NOMO-1 treated with DMSO at 0.1 percent for 48 hours (cell line): ENCODE measurements at regions not wholly inside any gene's neighbourhood (a gene's known extent, or its start where the extent isn't known, plus 50 kb on each side); places are given as distances from the start of the nearest gene placed in this dataset.
"Not testable (repeated sequence)": the region's sequence is repeated elsewhere in the genome, so short reads cannot be mapped to it uniquely, and the experiment has no call there.

Experiments
- DNase-seq: peaks from one replicate; lab custom pipeline; 2025; ENCODE audit not compliant: unreplicated experiment; lab: John Stamatoyannopoulos, UW

DNA sequence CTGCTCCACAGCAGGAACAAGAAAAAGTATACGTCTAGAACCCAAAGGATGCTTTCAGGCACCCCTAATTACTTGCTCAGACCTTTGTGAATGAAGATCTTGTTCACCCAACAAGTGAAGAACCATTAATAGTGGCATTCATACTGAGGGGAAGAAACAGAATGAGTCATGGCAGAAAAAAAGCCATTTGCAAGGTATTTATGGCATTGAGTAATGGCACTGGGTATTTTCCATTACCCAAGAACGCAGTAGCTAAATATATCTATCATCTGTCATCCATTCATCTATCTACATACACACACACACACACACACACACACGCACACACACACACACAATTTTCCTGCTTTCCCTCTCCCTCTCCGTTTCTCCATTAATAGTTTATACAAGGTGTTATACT, 56.4 kb upstream of the XIRP2 start:
- no peak for DNase-seq

DNA sequence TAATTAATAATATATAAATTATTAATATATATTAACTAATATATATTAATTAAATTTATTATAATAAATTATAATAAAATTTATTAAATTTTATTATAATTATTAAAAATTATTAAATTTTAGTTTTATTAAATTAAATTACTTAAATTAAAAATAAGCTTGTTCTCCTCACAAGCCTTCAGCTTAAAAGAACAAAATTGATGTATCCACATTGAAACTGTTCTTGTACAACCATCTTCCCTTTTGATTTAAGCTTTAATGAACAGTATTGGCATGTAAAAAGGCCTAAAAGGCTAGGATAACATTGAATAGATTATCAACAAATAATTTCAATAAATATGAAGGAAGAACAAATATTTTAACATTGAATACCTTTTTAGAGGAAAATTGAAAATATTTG, 62.4 kb upstream of the XIRP2 start:
- DNase-seq = no peak

DNA sequence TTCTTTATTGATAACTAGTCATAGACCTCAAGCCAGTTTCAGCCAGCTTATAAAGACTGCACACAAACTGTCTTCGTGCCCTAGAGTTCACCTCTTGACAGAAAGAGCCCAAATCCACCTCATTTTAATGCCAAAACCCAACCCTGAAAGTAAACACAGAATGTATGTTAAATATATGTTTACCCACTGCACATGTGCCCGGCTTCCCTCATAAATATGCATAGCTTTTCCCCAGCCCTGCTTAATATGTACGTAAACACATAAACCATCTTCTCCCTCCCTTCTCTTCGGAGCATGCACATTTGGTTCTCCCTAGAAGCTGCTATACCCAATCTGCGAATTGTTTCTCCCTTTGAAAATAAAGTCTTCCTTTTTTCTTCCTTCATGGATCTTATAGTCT, 73.9 kb upstream of the XIRP2 start:
- DNase-seq = no peak

DNA sequence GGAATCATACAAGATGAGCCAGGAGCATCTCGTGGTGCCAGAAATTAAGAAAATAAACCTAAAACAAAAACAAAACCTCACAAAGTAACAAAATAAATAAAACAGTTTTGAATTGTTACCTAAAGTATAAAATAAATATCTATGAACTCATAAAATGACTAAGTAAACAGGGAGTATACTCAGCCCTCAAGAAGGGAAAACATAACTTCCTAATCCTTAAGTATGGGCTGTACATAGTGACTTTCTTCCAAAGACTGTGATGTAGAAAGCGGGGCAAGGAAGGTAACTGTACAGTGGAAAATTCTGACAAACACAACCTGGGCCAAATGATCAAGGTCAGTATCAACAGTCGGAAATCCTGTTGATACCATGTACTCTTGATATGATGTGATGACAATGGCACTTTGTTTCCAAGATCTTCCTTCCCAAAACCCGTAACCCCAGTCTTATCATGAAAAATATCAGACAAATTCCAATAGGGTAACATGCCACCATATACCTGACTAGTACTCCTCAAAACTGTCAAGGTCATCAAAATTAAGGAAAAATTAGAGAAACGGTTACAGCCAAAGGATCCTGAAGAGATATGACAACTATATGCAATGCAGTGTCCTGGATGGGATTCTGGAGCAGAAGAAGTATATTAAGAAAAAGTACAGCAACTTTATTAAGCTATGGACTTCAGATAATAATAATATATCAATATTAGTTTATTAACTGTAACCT, 76.0 kb upstream of the XIRP2 start:
- DNase-seq = no peak

DNA sequence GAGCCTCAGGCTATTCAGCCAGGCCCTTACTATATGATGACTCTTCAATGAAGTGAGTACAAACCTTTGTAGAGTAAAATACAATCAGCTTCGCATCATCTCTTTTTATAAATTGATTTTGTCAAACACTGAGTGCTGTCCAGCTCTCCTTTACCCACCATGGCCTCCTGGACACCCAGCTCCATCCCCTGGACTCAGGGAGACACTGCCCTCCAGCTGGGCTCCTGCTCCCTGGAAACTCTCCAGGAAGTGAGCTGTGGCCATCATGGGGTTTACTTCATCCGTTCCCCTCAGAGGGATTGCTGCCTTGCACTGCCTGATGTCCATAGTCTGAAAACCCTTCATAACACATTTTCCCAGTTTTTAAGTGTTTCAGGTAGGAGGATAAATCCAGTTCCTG, 82.5 kb upstream of the XIRP2 start:
- no peak for DNase-seq

DNA sequence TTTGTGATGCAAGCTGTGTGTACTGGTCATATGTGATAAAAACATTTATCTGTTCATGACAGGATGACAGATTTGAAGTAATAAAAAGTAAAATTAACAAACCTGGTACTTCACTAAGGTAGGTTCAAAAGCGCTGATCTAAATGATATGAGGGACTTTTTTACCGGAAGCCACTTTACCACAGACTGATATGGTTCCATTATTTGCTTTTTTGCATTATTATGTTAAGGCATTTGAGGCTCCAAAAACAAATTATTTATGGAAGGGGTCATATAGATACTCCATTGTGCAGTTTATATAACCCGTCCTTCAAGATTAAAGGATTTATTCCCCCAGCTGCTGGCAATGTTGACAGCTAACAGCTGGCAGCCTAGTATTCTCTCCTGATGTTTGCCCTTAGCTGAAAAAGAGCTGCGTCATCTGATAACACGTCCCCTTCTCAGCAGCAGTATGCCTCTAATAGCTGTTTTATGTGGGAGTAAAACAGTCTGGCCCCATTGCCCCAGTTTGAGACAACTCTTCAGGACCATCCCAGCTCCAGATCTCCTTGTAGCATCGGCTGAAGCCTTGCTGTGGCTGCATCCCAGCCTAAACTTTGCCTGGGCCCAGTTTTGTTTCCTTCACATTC, 84.8 kb upstream of the XIRP2 start:
- no peak for DNase-seq

DNA sequence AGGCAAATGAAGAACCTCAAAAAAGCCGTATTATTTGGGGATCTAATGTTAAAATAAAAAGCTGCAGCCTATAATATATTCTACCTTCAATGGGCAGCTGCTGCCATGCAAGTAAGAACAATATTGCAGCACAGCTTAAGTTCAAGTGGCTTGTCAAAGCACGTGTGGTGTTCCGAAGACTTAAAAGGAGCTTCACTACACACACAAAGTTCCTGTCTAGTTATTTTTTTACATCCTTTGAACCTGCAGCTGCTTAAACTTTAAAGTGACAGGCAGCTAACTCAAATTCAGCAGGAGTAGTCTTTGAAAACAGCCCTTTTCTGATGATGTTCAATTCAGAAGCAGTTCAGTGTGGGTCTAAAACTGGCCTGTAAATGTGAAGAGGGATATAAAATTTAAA, 85.8 kb upstream of the XIRP2 start:
- DNase-seq = no peak

DNA sequence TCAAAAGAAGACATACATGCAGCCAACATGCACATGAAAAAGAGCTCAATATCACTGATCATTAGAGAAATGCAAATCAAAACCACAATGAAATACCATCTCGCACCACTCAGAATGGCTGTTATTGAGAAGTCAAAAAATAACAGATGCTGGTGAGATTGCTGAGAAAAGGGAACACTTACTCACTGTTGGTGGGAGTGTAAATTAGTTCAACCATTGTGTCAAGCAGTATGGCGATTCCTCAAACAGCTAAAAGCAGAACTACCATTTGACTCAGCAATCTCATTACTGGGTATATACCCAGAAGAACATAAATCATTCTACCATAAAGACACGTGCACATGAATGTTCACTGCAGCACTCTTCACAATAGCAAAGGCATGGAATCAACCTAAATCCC, 95.5 kb upstream of the XIRP2 start:
- DNase-seq = peak; percentile 80

DNA sequence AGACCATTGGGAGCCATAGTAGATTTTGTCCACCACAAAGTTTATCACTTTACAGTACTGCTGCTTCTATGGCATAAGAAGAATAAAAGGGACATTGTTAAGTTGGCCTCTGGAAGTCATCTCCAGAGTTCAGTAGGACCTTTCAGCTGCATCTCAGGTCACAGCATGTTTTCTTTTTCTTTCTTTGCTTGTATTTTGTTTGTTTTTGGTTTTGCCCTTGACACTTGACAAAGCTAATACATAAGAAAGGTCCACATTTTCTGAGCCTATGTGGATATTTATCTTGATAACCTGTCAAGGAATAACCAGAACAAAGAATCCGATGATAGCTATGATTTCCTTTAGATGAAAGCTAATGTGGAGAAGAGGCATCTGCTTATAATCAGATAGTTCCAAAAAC, 101.6 kb upstream of the XIRP2 start:
- no peak for DNase-seq

DNA sequence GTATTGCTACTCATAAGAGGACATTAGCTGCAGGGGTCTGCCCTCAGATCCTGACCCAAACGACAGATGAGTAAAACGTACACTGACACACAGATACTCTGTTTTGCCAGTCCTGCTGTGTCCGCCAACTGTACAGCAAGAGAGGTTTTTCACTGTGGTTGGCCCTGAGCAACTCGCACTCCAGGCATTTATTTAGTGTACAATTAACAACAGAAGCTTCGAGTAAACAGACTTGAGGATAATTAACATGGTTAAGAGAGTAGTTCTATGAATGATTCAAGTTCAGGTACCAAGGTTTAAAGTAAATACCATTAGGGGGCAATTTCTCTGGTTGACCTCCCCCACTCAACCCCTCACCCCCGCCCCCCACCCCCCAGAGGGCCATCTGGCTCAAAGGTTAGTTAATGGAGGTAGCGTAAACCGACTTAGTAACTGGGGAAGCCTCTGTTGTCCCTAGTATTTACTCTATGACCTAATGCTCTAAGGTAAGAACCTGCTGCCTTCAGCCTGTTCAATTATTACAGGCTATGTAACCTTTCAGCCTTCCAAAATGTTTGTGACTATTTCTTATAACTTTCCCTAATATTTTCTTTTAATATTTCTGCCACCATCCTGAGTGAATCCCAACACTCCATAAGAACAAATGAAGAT, 103.9 kb upstream of the XIRP2 start:
- DNase-seq = no peak

DNA sequence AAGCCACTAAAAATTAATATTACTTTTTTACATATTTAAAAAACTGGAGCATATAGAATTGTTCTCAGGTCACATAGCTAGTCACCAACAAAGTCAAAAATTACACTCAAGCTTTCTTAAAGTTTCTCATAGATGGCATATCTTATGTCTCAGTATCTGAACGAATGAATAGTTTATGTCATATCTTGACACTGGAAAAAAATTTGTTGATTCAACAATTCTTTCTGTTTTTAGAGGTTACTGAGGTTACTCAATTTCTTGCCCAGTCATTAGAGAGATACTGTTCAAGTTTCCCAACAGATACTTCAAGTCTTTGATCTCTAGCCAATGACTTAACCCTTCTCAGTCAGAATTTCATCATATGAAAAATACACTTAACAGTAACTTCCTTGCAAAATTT, 113.1 kb upstream of the XIRP2 start:
- DNase-seq = no peak

DNA sequence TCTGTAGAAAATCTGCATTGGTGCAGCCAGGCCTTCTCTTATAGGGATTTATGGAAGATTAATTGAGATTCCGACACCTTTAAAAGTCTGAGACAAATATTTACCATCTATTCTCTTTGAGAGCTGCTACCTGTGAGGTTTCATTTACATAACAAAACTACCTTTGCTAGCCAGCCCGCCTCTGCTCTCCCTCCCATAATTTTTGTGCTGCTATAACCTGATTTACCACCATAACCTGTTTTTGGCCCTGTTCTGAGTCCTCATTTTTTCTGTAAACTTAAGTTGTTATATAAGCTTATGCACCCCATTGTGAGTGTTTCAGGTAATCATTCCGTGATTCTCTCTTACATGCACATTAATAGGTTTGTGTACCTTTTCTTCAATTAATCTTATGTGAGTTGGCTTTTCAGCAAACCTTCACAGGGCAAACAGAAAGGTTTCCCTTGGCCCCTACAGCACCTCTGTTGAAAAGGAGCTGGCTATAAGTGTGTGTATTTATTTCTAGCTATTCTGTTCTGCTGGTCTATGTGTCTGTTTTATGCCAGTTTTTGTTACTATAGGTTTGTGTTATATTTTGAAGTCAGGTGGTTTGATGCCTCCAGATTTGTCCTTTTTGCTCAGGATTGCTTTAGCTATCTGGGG, 114.9 kb upstream of the XIRP2 start:
- DNase-seq = no peak

DNA sequence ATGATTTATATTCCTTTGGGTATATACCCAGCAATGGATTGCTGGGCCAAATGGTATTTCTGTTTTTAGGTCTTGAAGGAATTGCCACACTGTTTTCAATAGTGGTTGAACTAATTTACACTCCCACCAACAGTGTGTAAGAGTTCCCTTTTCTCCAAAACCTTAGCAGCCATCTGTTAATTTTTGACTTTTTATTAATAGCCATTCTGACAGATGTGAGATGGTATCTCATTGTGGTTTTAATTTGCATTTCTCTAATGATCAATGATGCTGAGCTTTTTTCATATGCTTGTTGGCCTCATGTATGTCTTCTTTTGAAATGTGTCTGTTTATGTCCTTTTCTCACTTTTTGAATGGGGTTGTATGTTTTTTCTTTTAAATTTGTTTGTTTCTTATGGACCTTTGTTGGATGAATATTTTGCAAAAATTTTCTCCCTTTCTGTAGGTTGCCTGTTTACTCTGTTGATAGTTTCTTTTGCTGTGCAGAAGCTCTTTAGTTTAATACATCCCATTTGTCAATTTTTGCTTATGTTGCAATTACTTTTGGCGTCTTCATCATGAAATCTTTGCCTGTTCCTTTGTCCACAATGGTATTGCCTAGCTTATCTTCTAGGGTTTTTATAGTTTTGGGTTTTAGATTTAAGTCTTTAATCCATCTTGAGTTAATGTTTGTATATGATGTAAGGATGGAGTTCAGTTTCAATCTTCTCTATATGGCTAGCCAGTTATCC, 119.7 kb upstream of the XIRP2 start:
- DNase-seq = no peak

DNA sequence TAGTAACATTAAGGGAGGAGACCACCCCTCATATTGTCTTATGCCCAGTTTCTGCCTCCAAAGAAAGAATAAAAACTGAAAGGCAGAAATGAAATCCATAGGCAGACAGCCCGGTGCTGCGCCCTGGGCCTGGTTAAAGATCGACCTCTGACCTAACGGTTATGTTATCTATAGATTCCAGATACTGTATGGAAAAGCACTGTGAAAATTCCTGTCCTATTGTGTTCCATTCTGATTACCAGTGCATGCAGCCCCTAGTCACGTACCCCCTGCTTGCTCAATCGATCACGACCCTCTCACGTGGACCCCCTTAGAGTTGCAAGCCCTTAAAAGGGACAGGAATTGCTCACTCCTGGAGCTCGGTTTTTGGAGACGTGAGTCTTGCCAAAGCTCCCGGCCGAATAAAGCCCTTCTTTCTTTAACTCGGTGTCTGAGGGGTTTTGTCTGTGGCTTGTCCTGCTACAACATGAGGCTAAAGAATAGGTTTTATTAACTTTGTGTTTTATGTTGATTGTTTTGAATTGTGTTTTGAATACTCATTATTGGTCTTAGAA, 121.4 kb upstream of the XIRP2 start:
- not testable (repeated sequence) for DNase-seq

DNA sequence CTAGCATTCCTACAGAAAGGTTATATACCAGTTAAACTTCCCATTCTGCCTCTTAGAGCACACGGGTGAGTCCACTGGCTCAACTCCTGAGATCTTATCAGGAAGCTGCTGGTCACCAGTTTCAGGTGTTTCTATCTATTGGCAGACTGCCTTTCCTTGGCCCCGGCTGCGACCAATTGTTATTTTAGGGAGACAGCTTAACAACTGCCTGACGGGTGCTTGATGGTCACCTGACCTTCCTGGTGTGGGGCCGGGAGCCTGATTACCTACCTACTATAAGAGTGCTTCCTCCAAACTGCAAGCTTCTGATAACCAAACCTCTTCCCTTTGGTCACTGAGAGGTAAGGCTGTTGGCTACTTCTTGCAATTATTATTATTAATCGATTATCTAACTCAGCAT, 122.1 kb upstream of the XIRP2 start:
- no peak for DNase-seq

DNA sequence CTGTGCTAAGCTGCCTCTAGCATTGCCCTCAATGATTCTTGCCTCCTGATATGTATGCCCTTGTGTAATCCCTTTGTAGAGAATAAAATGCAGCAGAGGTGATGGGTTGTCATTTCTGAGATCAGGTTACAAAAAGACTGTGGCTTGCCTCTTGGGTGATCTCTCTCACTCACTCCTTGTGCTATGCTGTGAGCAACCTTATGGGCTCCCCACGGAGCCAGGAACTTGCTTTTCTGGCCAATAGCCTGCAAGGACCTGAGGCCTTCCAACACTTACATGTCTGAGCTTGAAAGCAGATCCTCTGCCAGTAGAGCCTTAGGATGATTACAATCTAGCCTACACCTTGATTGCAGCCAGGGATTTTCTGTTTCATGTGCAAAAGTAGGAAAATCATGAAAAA, 123.1 kb upstream of the XIRP2 start:
- DNase-seq = no peak

DNA sequence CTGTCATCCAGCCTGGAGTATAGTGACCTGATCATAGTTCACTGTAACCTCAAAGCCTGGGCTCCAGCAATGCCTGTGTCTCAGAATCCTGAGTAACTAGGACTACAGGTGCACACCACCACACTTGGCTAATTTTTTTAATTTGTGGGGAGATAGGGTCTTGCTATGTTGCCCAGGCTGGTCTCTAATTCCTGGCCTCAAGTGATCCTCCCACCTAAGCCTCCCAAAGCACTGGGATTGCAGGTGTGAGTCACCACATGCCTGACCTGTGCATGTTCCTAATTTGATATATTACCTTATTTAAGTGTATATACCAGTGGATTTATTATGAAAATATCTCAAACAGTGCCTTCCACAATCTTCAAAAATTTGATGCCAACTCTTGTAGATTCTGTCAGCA, 123.6 kb upstream of the XIRP2 start:
- DNase-seq = no peak

DNA sequence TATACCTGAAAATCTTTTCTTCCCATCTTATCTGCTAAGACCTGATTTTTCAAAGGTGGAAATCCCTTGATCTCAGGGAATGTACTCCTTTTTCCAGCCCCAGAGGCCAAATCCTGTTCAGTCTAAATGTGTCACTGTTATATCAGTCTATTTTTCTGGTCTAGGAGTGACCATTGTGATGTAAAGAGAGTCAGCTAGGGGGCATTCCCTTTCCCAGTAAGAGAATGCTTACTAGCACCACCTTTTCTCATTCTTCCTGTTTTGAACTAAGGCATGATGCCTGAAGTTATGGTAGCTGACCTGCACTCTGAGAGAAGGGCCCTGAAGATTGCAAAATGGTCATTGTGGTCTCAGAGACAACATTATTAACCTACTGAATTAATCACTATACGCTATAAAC, 124.1 kb upstream of the XIRP2 start:
- no peak for DNase-seq

DNA sequence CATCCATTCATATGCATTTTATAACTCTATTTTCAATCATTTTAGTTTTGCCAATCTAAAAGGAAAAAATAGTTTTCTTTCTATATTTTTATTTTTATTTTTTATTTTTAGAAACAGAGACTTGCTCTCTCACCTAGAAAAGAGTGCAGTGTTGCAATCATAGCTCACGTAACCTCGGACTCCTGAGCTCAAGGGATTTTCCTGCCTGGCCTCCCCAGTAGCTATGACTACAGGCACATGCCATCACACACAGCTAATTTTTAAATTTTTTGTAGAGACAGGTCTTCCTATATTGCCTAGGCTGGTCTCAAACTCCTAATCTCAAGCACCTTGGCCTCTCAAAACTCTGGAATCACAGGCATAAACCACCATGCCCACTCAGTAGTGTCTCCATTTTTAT, 125.5 kb upstream of the XIRP2 start:
- no peak for DNase-seq

DNA sequence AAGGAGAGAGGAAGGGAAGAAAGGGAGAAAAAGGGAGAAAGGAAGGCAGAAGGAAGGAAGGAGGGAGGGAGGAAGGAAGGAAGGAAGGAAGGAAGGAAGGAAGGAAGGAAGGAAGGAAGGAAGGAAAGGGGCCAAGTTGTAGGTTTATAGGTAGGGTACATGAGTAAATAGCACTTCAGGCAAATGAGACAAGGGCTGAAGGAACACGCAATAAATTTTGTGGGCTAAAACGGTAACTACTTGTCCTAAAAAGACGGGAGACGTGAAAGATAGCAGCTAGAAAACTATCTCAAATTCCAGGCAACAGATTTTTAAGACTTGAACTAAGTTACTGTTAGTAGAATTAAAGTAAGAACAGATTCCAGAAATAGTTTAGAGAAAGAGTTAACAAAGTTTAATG, 129.3 kb upstream of the XIRP2 start:
- DNase-seq = no peak

DNA sequence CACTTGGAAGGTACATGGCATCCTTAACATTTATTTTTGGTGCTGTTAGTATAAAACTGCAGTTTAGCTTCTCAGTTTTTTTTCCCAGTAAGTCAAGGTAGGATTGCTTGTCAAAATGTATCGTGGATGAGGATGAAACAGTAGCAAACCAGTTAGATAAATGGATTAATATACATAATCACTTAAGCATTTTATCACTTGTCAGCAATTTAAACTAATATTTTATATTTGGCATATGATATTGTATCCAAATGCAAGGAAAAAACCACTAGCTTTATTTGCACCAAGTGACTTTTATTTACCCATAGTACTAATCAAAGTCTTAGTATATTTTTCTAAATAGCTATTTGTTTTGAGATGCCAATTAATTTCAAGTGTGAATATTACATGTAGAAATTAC, 137.7 kb upstream of the XIRP2 start:
- no peak for DNase-seq
